ENCODE measurements at regions not wholly inside any gene's neighbourhood (a gene's known extent, or its start where the extent isn't known, plus 50 kb on each side); places are given as distances from the start of the nearest gene placed in this dataset.
A peak's percentile ranks its signal among the peaks of the same experiment; 100 is the strongest.
"Not testable (repeated sequence)": the region's sequence is repeated elsewhere in the genome, so short reads cannot be mapped to it uniquely, and the experiment has no call there.

- no peaks in the 10 kb centered on the region for H3K27me3 ChIP-seq
- 55 to 72% methylated on average over 12 of the region's 12 CpGs for WGBS, 2 donors (ENCODE audit: low coverage in 1 of 2)
- no peaks in the 10 kb centered on the region for H3K4me1 ChIP-seq
- H3K36me3 ChIP-seq, result no peaks in the 10 kb centered on the region
- no peak overlapping the region for H3K27ac ChIP-seq
- ATAC-seq, result no peak
- TF ChIP-seq EP300 (IDR thresholded peaks at IDR 0.05) (no peak), POLR2A (IDR thresholded peaks at IDR 0.05) (no peak), POLR2AphosphoS5 (IDR thresholded peaks at IDR 0.05) (no peak), CTCF (IDR thresholded peaks at IDR 0.05) (no peak)
- H3K4me3 ChIP-seq, result no peak overlapping the region
- H3K9me3 ChIP-seq, result peaks cover 0 to 20% (median 0%) of the 10 kb centered on the region in 3 donors
Observed at GRCh38 chr22:11360632-11361031, 4167.4 kb upstream of the OR11H1 start.

GRCh38 chr22:11361496-11361895 lies 4166.5 kb upstream of the OR11H1 start:
- H3K9me3 ChIP-seq, result peaks cover 0 to 20% (median 0%) of the 10 kb centered on the region in 3 donors
- not testable (repeated sequence) for H3K4me3 ChIP-seq, H3K27me3 ChIP-seq, H3K27ac ChIP-seq, ATAC-seq, H3K36me3 ChIP-seq, H3K4me1 ChIP-seq
- 66 to 69% methylated on average over 10 of the region's 10 CpGs for WGBS, 2 donors (ENCODE audit: low coverage in 1 of 2)

DNA sequence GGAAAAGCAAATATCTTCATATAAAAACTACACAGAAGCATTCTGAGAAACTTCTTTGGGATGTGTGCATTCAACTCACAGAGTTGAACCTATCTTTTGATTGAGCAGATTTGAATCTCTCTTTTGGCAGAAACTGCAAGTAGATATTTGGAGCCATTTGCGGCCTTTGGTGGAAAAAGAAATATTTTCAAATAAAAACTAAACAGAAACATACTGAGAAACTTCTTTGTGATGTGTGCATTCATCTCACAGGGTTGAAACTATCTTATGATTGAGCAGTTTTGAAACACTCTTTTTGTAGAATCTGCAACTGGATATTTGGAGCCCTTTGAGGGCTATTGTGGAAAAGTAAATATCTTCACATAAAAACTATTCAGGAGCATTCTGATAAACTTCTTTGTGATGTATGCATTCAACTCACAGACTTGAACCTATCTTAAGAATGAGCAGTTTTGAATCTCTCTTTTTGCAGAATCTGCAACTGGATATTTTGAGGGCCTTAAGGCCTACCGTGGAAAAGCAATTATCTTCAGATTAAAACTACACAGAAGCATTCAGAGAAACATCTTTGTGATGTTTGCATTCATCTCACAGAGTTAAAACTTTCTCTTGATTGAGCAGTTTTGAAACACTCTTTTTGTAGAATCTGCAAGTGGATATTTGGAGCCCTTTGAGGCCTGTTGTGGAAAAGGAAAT lies 4158.2 kb upstream of the OR11H1 start:
- 58 to 72% methylated on average over 1 of the region's 2 CpGs for WGBS, 2 donors (ENCODE audit: low coverage in 1 of 2)
- H3K4me1 ChIP-seq, H3K9me3 ChIP-seq, H3K4me3 ChIP-seq, H3K27me3 ChIP-seq, H3K36me3 ChIP-seq, H3K27ac ChIP-seq: not testable (repeated sequence)
- peak; percentile 71 for ATAC-seq

GRCh38 chr22:11370311-11370710 lies 4157.7 kb upstream of the OR11H1 start:
- not testable (repeated sequence) for H3K36me3 ChIP-seq, H3K4me1 ChIP-seq, H3K27ac ChIP-seq, H3K27me3 ChIP-seq, H3K4me3 ChIP-seq, H3K9me3 ChIP-seq
- WGBS, 2 donors (ENCODE audit: low coverage in 1 of 2), result no CpG with 5 or more reads among the region's 1 CpG
- ATAC-seq, result peak; percentile 80

Data from gastroesophageal sphincter (tissue), 4 donors.